Stimulated activated CD4-positive, alpha-beta T cell treated with anti-CD3 and anti-CD28 coated beads, Interleukin-1b, Interleukin-23, amount 100 ng/mL, for 48 hours (primary cell): ENCODE measurements at regions not wholly inside any gene's neighbourhood (a gene's known extent, or its start where the extent isn't known, plus 50 kb on each side); places are given as distances from the start of the nearest gene placed in this dataset.

ENCODE experiments used
- DNase-seq: peaks from one replicate; pipeline ENCODE4 v3.0.0-alpha.2; 2020

DNA sequence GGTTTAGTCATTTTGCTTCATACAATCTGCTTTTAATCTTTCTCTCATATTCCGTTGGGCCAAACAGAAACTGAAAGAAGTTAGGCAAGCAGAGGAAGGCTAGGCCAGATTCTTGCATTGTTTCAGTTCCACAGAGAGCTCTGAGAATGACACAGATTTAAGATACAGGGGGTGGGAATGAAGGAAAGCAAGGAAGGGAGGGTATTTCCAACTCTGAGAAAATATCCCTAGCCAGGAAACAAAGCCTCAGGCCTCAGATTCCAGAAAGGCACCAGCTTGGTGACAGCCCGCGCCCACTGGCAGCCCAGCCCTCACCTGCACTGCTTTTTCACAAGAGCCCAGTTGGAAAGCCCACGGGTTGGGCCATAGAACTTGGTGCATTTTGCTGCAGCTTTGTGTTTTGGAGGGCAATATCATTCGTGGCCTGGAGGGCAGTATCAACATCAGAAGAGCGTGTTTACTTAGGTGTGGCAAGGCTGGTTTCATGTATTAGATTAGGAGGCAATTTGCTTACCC, 63.5 kb downstream of the ENC1 start:
- DNase-seq: no peak

DNA sequence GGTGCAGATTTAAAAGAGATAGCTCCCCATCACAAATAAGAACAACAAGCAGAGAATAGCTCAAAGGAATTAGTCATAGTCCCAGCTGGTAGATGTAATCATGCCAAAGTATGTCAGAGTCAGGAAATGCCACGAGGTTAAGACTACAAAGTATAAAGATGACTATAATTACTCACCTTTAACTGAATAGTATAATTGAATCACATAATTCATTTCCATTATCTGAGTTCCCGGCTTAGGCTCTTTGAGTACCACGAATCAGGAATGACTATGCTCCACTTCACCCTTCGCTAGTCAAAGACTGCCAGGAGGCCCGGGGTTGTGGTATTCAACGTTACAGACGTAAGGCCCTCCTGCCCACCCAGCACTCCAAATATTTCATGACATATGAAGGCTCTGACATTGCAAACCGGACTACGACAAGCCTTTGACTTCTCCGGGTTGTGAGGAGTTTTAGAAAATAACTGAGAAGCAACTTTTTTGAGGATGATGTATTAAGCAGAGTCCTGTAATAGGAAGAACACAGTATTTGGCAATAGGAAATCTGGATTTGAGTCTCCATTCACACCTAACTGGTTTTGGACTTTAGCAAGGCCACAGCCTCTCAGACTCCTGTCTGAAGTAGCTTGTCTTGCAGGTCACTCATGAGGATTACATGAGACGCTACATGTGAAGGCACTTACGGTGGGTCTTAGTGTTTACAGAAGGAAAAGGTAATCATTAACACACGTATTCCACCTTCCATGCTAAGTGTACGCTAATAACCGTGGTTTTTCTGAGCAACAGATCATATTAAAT, 64.6 kb downstream of the ENC1 start:
- peak; percentile 38 for DNase-seq

DNA sequence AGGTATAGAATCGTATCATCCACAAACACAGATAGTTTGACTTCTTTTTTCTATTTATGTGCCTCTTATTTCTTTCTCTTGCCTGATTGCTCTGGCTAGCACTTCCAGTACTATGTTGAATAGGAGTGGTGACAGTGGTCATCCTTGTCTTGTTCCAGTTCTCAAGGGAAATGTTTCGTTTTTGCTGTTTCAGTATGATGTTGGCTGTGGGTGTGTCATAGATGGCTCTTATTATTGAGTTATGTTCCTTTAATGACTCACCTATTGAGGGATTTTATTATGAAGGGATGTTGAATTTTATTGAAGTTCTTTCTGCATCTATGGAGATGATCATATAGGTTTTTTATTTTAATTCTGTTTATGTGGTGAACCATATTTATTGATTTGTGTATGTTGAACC, 70.3 kb downstream of the ENC1 start:
- no peak for DNase-seq

DNA sequence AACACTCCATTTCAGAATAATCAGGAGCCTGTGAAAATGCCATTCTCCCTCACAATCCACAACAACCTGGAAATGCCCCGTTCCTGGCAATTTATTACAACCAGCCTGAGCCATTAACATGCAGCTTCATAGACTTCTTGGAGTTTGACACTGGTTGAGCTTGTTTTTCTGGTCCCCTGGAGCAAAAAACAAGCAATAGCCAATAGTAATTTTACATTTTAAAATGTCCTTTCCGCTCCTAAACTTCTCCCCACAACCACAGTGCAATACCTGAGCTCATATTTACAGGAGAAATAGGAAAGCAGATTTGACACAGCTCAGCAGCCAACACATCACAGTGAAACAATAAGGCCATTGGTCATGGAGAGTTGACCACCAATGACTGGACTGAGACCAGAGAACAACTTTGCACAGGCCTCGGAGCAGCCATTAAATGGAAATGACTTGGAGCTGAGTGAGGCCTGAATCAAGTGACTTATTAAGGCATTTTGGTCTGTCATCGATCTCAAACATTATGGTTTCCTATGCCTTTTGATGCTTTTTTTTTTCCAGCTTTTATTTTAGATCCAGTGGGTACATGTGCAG, 73.0 kb downstream of the ENC1 start:
- no peak for DNase-seq

DNA sequence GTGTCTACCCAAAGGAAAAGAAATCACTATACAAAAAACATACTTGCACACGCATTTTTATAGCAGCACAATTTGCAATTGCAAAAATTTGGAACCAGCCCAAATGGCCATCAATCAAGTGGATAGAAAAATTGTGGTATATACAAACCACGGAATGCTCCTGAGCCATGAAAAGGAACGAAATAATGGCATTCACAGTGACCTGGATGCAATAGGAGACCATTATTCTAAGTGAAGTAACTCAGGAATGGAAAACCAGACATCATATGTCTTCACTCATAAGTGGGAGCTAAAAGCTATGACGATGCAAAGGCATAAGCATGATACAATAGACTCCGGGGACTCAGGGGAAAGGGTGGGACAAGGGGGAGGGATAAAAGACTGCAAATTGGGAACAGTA, 78.4 kb downstream of the ENC1 start:
- no peak for DNase-seq

DNA sequence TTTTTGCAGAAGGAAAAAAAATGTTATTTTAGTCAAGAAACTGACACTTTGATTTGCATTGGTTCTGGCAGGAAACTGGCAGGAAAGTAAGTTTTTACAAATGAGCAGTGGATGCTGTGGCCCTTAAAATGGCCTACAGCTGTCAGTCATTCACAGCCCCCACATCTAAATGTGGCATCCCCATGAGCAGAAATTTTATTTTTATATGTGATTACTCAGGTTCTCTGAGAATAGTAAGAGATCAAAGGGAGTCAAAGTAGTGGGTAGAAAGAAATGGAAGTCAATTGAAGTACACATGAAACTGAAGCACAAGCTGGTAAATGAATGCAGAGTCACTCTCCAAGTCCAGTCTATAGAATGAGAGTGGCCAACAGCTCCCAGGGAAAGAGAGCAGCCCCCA, 80.3 kb downstream of the ENC1 start:
- DNase-seq: no peak

DNA sequence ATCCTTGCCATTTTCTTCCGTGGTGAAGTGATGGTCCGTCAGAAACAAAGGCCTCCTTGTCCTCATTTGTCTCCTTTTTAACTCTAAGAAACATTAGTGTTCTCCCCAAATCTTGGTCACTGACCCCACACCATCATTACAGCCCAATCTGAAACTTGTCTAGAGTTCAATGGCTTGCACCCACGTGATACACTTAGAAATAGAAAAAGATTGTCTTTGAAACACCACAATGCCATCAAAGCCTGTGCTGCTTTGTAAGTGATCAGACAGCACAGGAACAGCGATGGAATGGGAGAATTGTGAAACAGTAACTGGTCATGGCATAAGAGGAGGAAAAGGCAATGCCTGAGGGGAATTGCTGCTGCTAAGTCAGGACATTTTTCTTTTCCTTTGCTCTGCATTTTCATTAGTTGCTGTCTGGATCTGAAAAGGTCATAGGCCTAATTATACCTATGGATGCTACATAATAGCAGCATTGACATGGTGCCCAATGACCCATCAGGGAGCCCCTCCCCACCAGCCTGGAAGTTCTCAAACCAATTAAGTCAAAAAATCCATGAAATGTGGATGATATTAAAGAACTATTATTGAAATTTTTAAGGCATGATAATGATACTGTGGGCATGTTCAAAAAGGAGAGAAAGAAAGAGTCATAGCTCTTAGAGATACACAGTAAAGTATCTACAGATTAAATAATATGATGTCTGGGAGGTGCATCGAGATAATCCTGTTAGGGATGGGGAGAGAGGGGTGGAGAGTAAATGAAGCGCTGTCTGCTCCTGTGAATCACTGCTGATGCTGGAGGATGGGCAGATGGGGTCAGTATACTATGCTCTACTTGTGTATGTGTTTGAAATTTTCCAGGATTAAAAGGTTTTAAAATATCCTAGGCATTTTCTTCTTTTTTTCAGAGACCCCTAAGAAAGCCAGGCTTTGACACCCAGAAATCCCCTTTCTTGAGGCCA, 83.6 kb downstream of the ENC1 start:
- no peak for DNase-seq

DNA sequence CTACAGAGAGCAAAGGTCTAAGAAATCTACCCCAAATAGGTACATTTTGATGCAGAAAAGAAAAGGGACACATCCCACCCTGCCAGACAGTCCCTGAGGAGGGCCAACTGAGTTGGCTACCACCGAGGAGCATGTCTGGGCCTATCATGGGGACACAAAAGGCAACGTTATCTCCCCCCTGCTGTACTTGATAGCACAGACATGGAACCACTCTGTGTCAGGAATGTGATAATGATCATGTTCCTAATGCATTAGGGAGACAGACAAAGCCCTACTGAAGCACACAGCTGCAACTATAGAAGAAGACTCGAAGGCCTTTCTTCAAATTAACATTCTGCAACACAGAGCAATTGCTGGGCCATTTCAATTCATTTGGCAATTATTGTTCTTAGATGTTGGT, 84.5 kb downstream of the ENC1 start:
- no peak for DNase-seq

DNA sequence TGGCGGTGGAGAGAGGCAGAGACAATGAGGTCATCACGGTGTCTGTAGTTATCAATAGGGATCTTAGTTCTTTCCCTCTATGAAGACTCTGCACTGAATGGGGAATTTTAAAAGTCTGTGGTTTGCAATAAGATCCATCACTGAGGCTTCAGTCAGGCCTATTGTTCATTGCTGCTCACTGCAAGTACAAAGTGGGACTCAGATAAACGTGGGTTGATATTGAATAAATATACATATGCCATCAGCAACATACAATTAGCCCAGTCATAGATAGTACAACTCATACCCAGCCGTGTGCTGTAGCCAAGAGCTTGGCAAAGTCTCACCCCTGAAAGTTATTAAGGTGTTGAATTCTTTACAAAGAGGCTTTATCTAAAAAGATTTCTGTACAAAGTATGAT, 88.4 kb downstream of the ENC1 start:
- DNase-seq: no peak

DNA sequence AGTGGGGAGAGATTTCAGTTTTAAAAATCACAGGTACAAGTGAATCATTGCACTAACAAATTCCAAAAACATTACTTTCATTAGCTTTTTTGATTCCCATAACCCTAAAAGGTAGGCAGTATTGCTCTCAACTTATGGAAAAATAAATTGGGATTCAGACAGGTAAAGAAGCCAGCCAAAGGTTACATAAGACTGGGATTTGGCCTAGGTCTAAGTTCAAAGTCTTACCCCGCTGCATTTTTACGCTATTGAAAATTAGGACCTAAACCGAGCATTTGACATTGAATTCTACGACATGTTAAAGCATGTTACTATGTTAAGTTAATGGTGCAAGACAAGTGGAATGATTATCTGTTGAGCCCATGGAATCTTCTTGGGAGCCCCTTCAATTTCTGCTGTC, 89.6 kb downstream of the ENC1 start:
- no peak for DNase-seq

DNA sequence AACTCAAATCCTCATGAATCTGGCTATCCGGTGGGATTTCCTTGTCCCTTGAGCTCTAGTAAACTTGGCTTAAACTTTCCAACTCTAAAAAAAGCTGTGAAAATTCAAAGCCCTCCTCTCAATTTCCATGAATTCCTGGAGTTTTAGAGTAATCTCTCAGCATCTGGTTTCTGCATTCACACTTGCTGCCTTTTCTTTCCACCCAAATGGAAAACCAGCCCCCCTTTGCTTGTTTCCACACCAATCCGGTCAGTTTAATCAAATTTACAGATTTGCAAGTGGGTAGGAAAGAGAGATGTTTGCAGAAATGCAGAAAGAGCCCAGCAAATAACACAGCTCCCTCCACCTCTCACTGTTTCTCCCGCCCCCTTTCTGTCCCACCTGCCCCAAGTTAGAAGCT, 91.1 kb downstream of the ENC1 start:
- DNase-seq: no peak

DNA sequence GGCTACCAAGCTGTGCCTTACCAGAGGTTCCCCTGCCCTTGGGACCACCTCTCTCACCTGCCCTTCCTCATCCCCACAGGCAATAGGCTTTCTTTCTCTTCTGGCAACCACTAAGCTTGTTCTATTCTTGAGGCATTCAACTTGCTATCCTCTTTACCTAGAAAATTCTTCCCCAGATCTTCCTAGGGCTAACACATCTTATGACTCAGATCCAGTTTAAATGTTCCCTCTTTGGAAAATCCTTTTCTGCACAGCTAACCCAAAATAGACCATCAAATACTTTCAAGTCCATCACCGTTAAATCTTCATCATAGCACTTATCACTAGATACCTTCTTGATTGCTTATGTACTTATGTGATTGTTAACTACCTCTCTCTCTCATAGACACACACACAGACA, 93.7 kb downstream of the ENC1 start:
- no peak for DNase-seq

DNA sequence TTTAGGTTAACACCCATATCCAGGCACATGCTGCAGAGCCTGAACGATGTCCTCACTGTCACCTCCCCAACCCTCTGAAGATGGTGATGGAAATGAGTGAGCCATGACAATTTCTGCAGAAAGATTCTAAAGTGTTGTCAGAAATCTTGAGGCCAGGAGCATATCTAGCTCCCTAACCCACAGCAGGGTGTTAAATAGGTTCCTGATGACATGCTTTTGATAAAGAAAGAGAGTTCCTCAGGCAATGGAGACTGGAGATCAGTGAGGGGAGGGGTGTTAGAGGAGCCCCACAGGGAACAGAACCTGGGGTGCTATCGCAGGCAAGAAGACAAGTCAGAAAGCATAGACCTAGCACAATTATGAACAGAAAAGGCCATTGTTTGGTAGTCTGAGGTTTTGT, 95.7 kb downstream of the ENC1 start:
- no peak for DNase-seq

DNA sequence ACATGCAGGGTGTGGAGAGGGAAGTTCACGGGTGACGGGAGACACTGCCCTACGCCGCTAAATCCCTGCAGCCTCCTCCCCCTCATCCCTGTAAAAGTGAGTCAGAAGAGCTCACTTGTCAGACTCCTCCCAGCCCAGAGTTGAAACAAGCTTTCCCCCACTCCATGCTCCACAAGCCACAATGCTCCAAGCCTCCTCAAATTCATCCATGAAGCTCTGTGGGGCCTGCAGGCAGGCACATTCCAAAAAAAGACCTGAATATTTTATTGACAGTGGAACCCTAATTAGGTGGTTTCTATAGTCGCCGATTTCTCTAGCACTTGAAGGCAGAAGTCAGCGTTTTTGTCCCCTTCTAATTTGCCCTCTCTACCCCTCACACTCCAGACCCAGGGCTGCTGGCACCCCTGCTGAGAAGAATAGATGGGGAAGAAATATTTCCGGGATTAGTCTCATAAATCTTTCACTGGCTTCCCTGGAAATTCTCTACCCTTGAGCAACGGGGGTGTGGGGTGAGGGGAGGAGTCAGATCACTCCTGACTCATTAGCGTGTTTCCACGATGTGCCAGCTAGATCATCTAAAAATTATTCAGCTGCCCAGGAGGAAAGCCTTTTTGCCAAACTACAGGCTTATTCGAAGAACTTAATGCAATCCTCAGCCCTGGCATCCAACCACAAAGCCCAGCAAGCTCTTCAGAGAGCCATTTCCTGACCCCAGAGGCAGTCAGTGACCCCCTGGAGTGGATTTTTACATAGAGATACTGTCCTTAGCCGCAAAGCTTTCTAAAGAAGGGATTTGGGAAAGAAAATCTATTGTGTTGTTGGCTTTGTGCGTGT, 97.1 kb downstream of the ENC1 start:
- DNase-seq: no peak

DNA sequence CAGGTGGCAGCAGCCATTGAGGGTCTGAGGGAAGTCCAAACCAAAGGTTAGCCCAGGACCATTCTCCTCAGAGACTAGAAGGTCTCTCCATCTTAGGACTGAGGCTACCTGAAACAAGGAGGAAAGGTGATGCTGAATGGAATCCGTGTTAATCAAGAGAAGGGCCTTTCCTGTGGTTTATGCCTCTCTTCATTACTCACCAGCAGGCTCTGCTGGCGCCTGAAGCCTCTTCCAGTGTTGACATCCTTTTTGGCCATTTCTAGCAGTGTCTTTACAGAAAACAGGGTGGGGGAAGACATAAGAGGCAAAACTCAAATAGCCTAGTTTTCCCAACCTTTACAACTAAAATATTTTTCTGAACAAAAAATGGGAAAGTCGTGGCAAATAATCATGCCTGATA, 98.0 kb downstream of the ENC1 start:
- no peak for DNase-seq

DNA sequence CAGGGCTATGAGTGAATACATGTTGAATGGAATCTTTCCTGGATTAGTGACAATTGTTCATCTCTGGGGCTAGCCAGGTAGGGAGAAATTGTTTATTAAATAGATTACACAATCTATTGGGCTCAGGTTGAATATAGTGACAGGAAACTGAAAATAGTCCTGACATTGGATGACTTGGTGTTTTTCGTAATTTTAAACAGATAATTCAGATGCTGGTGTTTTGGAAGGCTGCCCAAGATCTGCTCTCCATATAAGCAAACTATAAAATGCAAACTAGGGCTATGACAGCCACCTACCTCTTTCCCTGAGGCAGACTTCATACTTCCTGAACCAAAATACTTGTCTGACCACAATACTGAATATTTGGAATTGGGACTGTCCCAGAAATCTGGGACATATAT, 99.1 kb downstream of the ENC1 start:
- no peak for DNase-seq

DNA sequence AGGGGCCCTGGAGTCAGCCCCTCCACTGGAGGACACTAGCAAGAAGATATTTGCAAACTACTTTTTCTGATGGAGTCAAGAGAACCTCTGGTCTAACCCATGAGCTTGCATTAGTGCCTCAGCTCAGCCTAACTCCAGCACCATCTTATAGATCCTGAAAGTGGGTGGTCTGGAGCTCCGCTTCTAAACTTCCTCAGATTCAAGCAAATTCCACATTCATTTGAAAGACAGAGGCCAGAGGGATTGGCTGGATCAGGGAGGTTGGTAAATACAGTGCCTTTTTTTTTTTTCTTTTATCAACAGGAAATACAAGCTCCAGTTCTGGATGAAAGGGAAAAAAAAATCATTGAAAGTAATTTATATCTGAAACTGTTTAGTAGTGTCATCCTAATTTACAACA, 99.9 kb downstream of the ENC1 start:
- no peak for DNase-seq

DNA sequence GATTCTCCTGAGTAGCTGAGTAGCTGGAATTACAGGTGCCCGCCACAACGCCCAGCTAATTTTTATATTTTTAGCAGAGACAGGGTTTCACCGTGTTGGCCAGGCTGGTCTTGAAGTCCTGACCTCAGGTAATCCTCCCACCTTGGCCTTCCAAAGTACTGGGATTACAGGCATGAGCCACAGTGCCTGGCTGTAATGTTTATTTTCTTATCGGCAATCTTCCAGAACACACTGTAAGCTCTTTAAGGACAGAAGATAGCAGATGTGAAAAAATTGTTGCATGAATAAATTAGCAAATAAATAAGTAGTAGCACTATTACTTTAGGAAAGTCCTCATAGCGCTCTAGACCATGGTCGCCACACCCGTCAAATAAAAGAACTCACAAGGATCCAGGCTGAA, 100.5 kb downstream of the ENC1 start:
- DNase-seq: no peak

DNA sequence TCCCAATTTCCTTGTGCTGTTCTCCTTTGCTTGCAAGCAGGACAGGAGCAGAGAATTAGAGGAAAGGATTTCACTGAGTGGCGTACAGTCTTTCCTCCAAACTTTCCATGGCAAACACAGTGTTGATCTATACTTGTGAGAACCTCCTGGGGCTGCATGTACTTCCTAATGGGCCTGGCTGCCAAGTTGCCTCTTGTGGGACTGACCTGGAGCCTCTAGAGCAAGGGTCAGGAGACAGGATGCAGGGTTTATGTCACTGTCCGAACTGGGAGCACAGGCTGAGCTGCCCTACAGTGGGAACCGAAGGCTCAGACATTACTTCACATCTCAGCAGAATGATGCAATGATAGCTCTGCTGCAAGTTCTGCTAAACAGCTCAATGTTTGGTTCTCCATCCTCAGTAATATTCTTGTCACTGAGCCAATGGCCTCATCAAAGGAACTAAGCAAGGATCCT, 102.3 kb downstream of the ENC1 start:
- DNase-seq: no peak

DNA sequence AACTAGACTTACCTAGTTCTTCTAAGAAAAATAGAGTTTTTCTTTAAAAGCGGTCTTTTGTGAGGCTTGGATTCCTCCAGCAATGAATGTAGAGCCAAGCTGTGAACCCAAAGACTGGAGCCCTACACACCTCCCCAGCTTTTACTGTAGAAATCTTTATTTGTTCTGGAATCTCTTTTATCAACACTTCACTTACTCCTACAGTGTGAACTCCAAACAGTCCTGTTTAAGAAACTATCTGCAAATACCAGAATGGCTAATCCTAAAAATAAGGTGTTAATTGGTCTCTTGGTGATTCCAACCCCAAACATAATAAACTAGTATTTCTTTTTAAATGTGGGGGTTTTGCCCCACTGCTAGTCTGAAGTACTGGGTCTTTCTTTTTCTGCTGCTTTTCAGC, 103.9 kb downstream of the ENC1 start:
- DNase-seq: no peak

DNA sequence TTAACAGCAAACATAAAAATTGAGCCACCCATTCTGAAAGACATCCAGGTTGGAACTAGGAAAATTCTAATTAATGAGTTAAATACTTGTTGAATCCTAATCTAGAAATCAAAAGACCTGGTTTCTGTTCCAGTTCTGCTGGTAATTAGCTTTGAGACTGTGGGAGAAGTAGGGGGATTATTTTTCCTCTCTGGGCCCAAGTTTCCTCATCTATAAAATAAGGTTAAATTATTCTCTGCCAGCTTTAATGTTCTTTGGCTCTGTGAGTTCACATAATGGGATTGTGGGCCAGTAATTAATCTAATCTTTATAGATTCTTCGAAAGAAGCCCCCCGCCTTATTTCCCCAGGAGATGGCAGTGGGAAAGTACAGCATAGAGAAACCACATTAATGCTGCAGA, 104.6 kb downstream of the ENC1 start:
- no peak for DNase-seq

DNA sequence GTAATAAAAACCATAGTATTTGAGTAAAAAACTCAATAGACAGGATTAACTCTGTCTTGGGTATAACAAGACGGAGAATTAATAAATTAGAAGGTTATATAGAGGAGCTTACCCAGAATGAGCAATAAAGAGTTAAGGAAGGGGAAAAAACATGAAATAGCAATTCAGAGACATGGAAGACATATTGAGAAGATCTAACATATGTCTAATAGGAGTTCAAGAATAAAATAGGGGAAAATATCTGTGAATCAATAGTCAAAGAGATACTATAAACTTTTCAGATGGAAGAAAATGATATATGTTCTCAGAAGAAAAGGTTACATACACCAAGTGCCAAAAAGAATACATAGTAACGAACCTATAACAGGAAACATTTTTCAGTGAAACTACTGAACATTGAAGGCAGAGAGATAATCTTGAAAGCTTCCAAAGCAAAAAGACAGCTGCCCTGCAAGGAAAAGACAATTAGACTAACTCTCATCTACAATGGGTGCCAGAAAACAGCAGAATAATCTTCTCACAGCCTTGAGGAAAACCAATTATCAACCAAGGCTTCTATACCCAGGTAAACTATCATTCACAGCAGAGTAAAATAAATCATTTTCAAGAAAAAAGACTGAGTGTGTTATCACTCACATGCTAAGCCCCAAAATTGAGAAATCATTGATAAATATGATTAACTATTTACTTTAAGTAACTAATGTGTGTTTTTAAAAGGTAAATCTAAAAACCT, 106.0 kb downstream of the ENC1 start:
- no peak for DNase-seq
